ENCODE measurements at regions not wholly inside any gene's neighbourhood (a gene's known extent, or its start where the extent isn't known, plus 50 kb on each side); places are given as distances from the start of the nearest gene placed in this dataset.

- DNase-seq (ENCODE audit: low read depth) (no peak), FAIRE-seq (no peak)
- no peaks in the 10 kb centered on the region for H3K36me3 ChIP-seq (ENCODE audit: control insufficient read depth, insufficient read depth, low read length)
- no peak for TF ChIP-seq CTCF (IDR thresholded peaks at IDR 0.05; ENCODE audit: insufficient read depth, low read length, severe bottlenecking)
- H3K27me3 ChIP-seq (ENCODE audit: control insufficient read depth, insufficient read depth, low read length): no peaks in the 10 kb centered on the region
- no peak overlapping the region for H3K4me3 ChIP-seq (ENCODE audit: low read depth, low read length)
Measured at GRCh38 chr6:66788579-66788978, 1081.6 kb upstream of the EYS start.

GRCh38 chr6:66772800-66773199 lies 1065.8 kb upstream of the EYS start:
- no peaks in the 10 kb centered on the region for H3K36me3 ChIP-seq (ENCODE audit: control insufficient read depth, insufficient read depth, low read length)
- TF ChIP-seq CTCF (IDR thresholded peaks at IDR 0.05; ENCODE audit: insufficient read depth, low read length, severe bottlenecking): no peak
- no peak for DNase-seq (ENCODE audit: low read depth)
- no peaks in the 10 kb centered on the region for H3K27me3 ChIP-seq (ENCODE audit: control insufficient read depth, insufficient read depth, low read length)
- H3K4me3 ChIP-seq (ENCODE audit: low read depth, low read length): no peak overlapping the region
- FAIRE-seq: no peak

- FAIRE-seq: no peak
- TF ChIP-seq CTCF (IDR thresholded peaks at IDR 0.05; ENCODE audit: insufficient read depth, low read length, severe bottlenecking): no peak
- no peak overlapping the region for H3K4me3 ChIP-seq (ENCODE audit: low read depth, low read length)
- peak; percentile 0 for DNase-seq (ENCODE audit: low read depth)
- H3K27me3 ChIP-seq (ENCODE audit: control insufficient read depth, insufficient read depth, low read length): no peaks in the 10 kb centered on the region
- no peaks in the 10 kb centered on the region for H3K36me3 ChIP-seq (ENCODE audit: control insufficient read depth, insufficient read depth, low read length)
Measured at GRCh38 chr6:66771626-66772025, 1064.6 kb upstream of the EYS start.

GRCh38 chr6:66751630-66752029 lies 1044.6 kb upstream of the EYS start:
- FAIRE-seq (no peak), DNase-seq (ENCODE audit: low read depth) (no peak)
- TF ChIP-seq CTCF (IDR thresholded peaks at IDR 0.05; ENCODE audit: insufficient read depth, low read length, severe bottlenecking): no peak
- Histone ChIP-seq H3K36me3 (ENCODE audit: control insufficient read depth, insufficient read depth, low read length) (no peaks in the 10 kb centered on the region), H3K27me3 (ENCODE audit: control insufficient read depth, insufficient read depth, low read length) (no peaks in the 10 kb centered on the region), H3K4me3 (ENCODE audit: low read depth, low read length) (no peak overlapping the region)

- no peak for FAIRE-seq
- TF ChIP-seq CTCF (IDR thresholded peaks at IDR 0.05; ENCODE audit: insufficient read depth, low read length, severe bottlenecking): no peak
- Histone ChIP-seq H3K36me3 (ENCODE audit: control insufficient read depth, insufficient read depth, low read length) (no peaks in the 10 kb centered on the region), H3K27me3 (ENCODE audit: control insufficient read depth, insufficient read depth, low read length) (no peaks in the 10 kb centered on the region), H3K4me3 (ENCODE audit: low read depth, low read length) (no peak overlapping the region)
- DNase-seq (ENCODE audit: low read depth): no peak
Measured at GRCh38 chr6:66740346-66740745, 1033.3 kb upstream of the EYS start.

- DNase-seq (ENCODE audit: low read depth) (peak; percentile 3), FAIRE-seq (no peak)
Measured at GRCh38 chr6:66735106-66735890, 1028.3 kb upstream of the EYS start.

More at GRCh38 chr6:66735106-66735890, 1028.3 kb upstream of the EYS start:
- no peak for TF ChIP-seq CTCF (IDR thresholded peaks at IDR 0.05; ENCODE audit: insufficient read depth, low read length, severe bottlenecking)
- Histone ChIP-seq H3K36me3 (ENCODE audit: control insufficient read depth, insufficient read depth, low read length) (no peaks in the 10 kb centered on the region), H3K27me3 (ENCODE audit: control insufficient read depth, insufficient read depth, low read length) (no peaks in the 10 kb centered on the region), H3K4me3 (ENCODE audit: low read depth, low read length) (no peak overlapping the region)

Measured in bronchial epithelial cell (primary cell).